ENCODE measurements at regions not wholly inside any gene's neighbourhood (a gene's known extent, or its start where the extent isn't known, plus 50 kb on each side); places are given as distances from the start of the nearest gene placed in this dataset.

GRCh38 chr6:156027248-156027626 is 571.6 kb upstream of the NOX3 start:
- Mint-ChIP-seq H3K27me3 (peaks cover 9% of the 10 kb centered on the region), H3K36me3 (peaks cover 11% of the 10 kb centered on the region), H3K4me3 (no peak overlapping the region), H3K4me1 (peaks cover 6% of the 10 kb centered on the region), H3K9me3 (peaks cover 18% of the 10 kb centered on the region), H3K27ac (no peak overlapping the region)
- ATAC-seq, result no peak

- Mint-ChIP-seq H3K36me3 (peaks cover 11% of the 10 kb centered on the region), H3K27ac (no peak overlapping the region), H3K27me3 (peaks cover 9% of the 10 kb centered on the region), H3K4me1 (peaks cover 6% of the 10 kb centered on the region), H3K4me3 (no peak overlapping the region), H3K9me3 (peaks cover 18% of the 10 kb centered on the region)
- ATAC-seq, result no peak
These were observed 571.0 kb upstream of the NOX3 start for GRCh38 chr6:156026486-156027247.

- Mint-ChIP-seq H3K27ac (no peak overlapping the region), H3K36me3 (peaks cover 11% of the 10 kb centered on the region), H3K4me1 (peaks cover 6% of the 10 kb centered on the region), H3K4me3 (no peak overlapping the region), H3K9me3 (peaks cover 18% of the 10 kb centered on the region), H3K27me3 (peaks cover 9% of the 10 kb centered on the region)
- ATAC-seq, result no peak
These were observed 568.7 kb upstream of the NOX3 start for GRCh38 chr6:156024339-156024738.

- H3K27ac Mint-ChIP-seq, result no peak overlapping the region
These were observed 566.2 kb upstream of the NOX3 start for GRCh38 chr6:156021746-156022396.

GRCh38 chr6:156017838-156018237 is 562.2 kb upstream of the NOX3 start:
- Mint-ChIP-seq H3K36me3 (no peaks in the 10 kb centered on the region), H3K4me3 (no peak overlapping the region), H3K27ac (no peak overlapping the region), H3K9me3 (peaks cover 6% of the 10 kb centered on the region), H3K27me3 (peaks cover 21% of the 10 kb centered on the region), H3K4me1 (peaks cover 12% of the 10 kb centered on the region)
- ATAC-seq, result no peak

More at GRCh38 chr6:156021746-156022396, 566.2 kb upstream of the NOX3 start:
- ATAC-seq, result no peak
- no peak overlapping the region for H3K4me3 Mint-ChIP-seq
- peaks cover 11% of the 10 kb centered on the region for H3K36me3 Mint-ChIP-seq
- H3K9me3 Mint-ChIP-seq, result peaks cover 16% of the 10 kb centered on the region
- H3K27me3 Mint-ChIP-seq, result no peaks in the 10 kb centered on the region
- no peaks in the 10 kb centered on the region for H3K4me1 Mint-ChIP-seq

- no peak for ATAC-seq
- Mint-ChIP-seq H3K4me1 (peaks cover 12% of the 10 kb centered on the region), H3K4me3 (no peak overlapping the region)
These were observed 560.7 kb upstream of the NOX3 start for GRCh38 chr6:156016186-156016976.

GRCh38 chr6:156013155-156013554 is 557.5 kb upstream of the NOX3 start:
- Mint-ChIP-seq H3K27ac (no peak overlapping the region), H3K36me3 (no peaks in the 10 kb centered on the region)

More at GRCh38 chr6:156016186-156016976, 560.7 kb upstream of the NOX3 start:
- no peak overlapping the region for H3K27ac Mint-ChIP-seq
- no peaks in the 10 kb centered on the region for H3K36me3 Mint-ChIP-seq
- H3K9me3 Mint-ChIP-seq, result peaks cover 6% of the 10 kb centered on the region
- H3K27me3 Mint-ChIP-seq, result peaks cover 21% of the 10 kb centered on the region

GRCh38 chr6:156009656-156010055 is 554.0 kb upstream of the NOX3 start:
- H3K27ac Mint-ChIP-seq, result no peak overlapping the region
- H3K9me3 Mint-ChIP-seq, result no peaks in the 10 kb centered on the region
- no peak for ATAC-seq
- no peaks in the 10 kb centered on the region for H3K36me3 Mint-ChIP-seq
- H3K4me1 Mint-ChIP-seq, result peaks cover 12% of the 10 kb centered on the region
- no peak overlapping the region for H3K4me3 Mint-ChIP-seq
- H3K27me3 Mint-ChIP-seq, result peaks cover 14% of the 10 kb centered on the region

More at GRCh38 chr6:156013155-156013554, 557.5 kb upstream of the NOX3 start:
- Mint-ChIP-seq H3K4me1 (peaks cover 12% of the 10 kb centered on the region), H3K4me3 (no peak overlapping the region), H3K9me3 (peaks cover 6% of the 10 kb centered on the region), H3K27me3 (peaks cover 21% of the 10 kb centered on the region)
- ATAC-seq, result no peak

- Mint-ChIP-seq H3K36me3 (no peaks in the 10 kb centered on the region), H3K4me3 (no peak overlapping the region), H3K9me3 (no peaks in the 10 kb centered on the region), H3K27ac (no peak overlapping the region), H3K4me1 (no peaks in the 10 kb centered on the region), H3K27me3 (peaks cover 23% of the 10 kb centered on the region)
- ATAC-seq, result no peak
These were observed 549.2 kb upstream of the NOX3 start for GRCh38 chr6:156004796-156005195.

- no peak for ATAC-seq
- Mint-ChIP-seq H3K9me3 (peaks cover 3% of the 10 kb centered on the region), H3K27me3 (peaks cover 17% of the 10 kb centered on the region), H3K4me1 (peaks cover 6% of the 10 kb centered on the region), H3K27ac (no peak overlapping the region), H3K36me3 (no peaks in the 10 kb centered on the region), H3K4me3 (no peak overlapping the region)
These were observed 540.5 kb upstream of the NOX3 start for GRCh38 chr6:155996151-155996550.

GRCh38 chr6:155995281-155995680 is 539.6 kb upstream of the NOX3 start:
- peaks cover 17% of the 10 kb centered on the region for H3K27me3 Mint-ChIP-seq
- ATAC-seq, result no peak
- peaks cover 6% of the 10 kb centered on the region for H3K4me1 Mint-ChIP-seq
- no peak overlapping the region for H3K27ac Mint-ChIP-seq
- peaks cover 3% of the 10 kb centered on the region for H3K9me3 Mint-ChIP-seq
- H3K36me3 Mint-ChIP-seq, result no peaks in the 10 kb centered on the region
- no peak overlapping the region for H3K4me3 Mint-ChIP-seq

- no peak overlapping the region for H3K27ac Mint-ChIP-seq
- peaks cover 6% of the 10 kb centered on the region for H3K4me1 Mint-ChIP-seq
- no peaks in the 10 kb centered on the region for H3K36me3 Mint-ChIP-seq
- H3K4me3 Mint-ChIP-seq, result no peak overlapping the region
- ATAC-seq, result no peak
- peaks cover 3% of the 10 kb centered on the region for H3K9me3 Mint-ChIP-seq
- H3K27me3 Mint-ChIP-seq, result peaks cover 17% of the 10 kb centered on the region
These were observed 538.4 kb upstream of the NOX3 start for GRCh38 chr6:155994086-155994485.

GRCh38 chr6:155993240-155993639 is 537.6 kb upstream of the NOX3 start:
- no peak for ATAC-seq
- Mint-ChIP-seq H3K4me1 (peaks cover 6% of the 10 kb centered on the region), H3K9me3 (peaks cover 3% of the 10 kb centered on the region), H3K36me3 (no peaks in the 10 kb centered on the region), H3K4me3 (no peak overlapping the region), H3K27me3 (peaks cover 17% of the 10 kb centered on the region), H3K27ac (no peak overlapping the region)

GRCh38 chr6:155985660-155986138 is 530.1 kb upstream of the NOX3 start:
- Mint-ChIP-seq H3K4me1 (no peaks in the 10 kb centered on the region), H3K36me3 (no peaks in the 10 kb centered on the region), H3K4me3 (no peak overlapping the region), H3K27ac (no peak overlapping the region), H3K9me3 (no peaks in the 10 kb centered on the region), H3K27me3 (no peaks in the 10 kb centered on the region)
- no peak for ATAC-seq

- no peaks in the 10 kb centered on the region for H3K9me3 Mint-ChIP-seq
These were observed 525.1 kb upstream of the NOX3 start for GRCh38 chr6:155980768-155981079.

More at GRCh38 chr6:155980768-155981079, 525.1 kb upstream of the NOX3 start:
- H3K4me1 Mint-ChIP-seq, result no peaks in the 10 kb centered on the region
- no peak for ATAC-seq
- H3K27me3 Mint-ChIP-seq, result no peaks in the 10 kb centered on the region
- no peak overlapping the region for H3K27ac Mint-ChIP-seq
- H3K36me3 Mint-ChIP-seq, result no peaks in the 10 kb centered on the region
- H3K4me3 Mint-ChIP-seq, result no peak overlapping the region
